PC-9 (cell line): ENCODE measurements at regions not wholly inside any gene's neighbourhood (a gene's known extent, or its start where the extent isn't known, plus 50 kb on each side); places are given as distances from the start of the nearest gene placed in this dataset.

ENCODE experiments used
- BruUV-seq: library from RNA; stranded (reverse); fragments of 400-500 nt; replicated peaks from 2 replicates; lab custom pipeline; 2021; lab: Mats Ljungman, UMichigan
- CTCF ChIA-PET: fragments of 300-600 bp; sonication (Branson Sonifier 250); formaldehyde crosslinking; loops from one replicate; lab custom pipeline; 2022; ENCODE audit warnings: antibody characterized with exemption; lab: Charles Lee
- POLR2A ChIA-PET: fragments of 300-600 bp; sonication (Branson Sonifier 250); formaldehyde crosslinking; loops from one replicate; lab custom pipeline; 2022; ENCODE audit warnings: antibody characterized with exemption; ENCODE audit not compliant: unreplicated experiment; lab: Charles Lee
- DNase-seq, 2 experiments: peaks; one replicate each; pipeline versions ENCODE4 v3.0.0 to v3.0.0-alpha.2; 2015 to 2022; ENCODE audit warnings: mixed read lengths in 1 of 2
- H2AFZ ChIP-seq: fragments of 200-600 bp; sonication (generic); 2 replicates; pipeline ENCODE4 v1.8.1; 2017; ENCODE audit warnings: antibody characterized with exemption
- H3F3A ChIP-seq: fragments of 200-600 bp; sonication (generic); 2 replicates; pipeline ENCODE4 v1.8.1; 2017; ENCODE audit warnings: antibody characterized with exemption, mild to moderate bottlenecking, low read depth; ENCODE audit not compliant: insufficient read depth
- H3K27ac ChIP-seq: fragments of 200-600 bp; sonication (generic); 2 replicates; pipeline ENCODE4 v1.6.1; 2016; ENCODE audit warnings: mixed run types
- H3K27me3 ChIP-seq: fragments of 200-600 bp; sonication (generic); 2 replicates; pipeline ENCODE4 v1.6.1; 2016; ENCODE audit warnings: low read depth, mixed run types; ENCODE audit not compliant: insufficient read depth
- H3K36me3 ChIP-seq: fragments of 200-600 bp; sonication (generic); 2 replicates; pipeline ENCODE4 v1.6.1; 2016; ENCODE audit warnings: low read depth, mixed run types
- H3K4me1 ChIP-seq: fragments of 200-600 bp; sonication (generic); replicated peaks from 2 replicates; pipeline ENCODE4 v1.6.1; 2016; ENCODE audit warnings: mixed run types; ENCODE audit not compliant: insufficient read depth
- H3K4me2 ChIP-seq: fragments of 200-600 bp; sonication (generic); 2 replicates; pipeline ENCODE4 v1.6.1; 2017; ENCODE audit warnings: mixed run types
- H3K4me3 ChIP-seq: fragments of 200-600 bp; sonication (generic); 2 replicates; pipeline ENCODE4 v1.6.1; 2016; ENCODE audit warnings: mixed run types
- H3K79me2 ChIP-seq: fragments of 200-600 bp; sonication (generic); 2 replicates; pipeline ENCODE4 v1.6.1; 2017; ENCODE audit warnings: low read depth, mixed run types
- H3K9me2 ChIP-seq: fragments of 200-600 bp; sonication (generic); 2 replicates; pipeline ENCODE4 v1.8.1; 2017; ENCODE audit warnings: mild to moderate bottlenecking; ENCODE audit not compliant: insufficient read depth
- H3K9me3 ChIP-seq: fragments of 200-600 bp; sonication (generic); 2 replicates; pipeline ENCODE4 v1.8.1; 2016; ENCODE audit warnings: low read depth; ENCODE audit not compliant: insufficient read depth
- H4K20me1 ChIP-seq: fragments of 200-600 bp; sonication (generic); 2 replicates; pipeline ENCODE4 v1.8.1; 2017; ENCODE audit not compliant: insufficient read depth
- EZH2 ChIP-seq: fragments of 200-600 bp; sonication (generic); IDR thresholded peaks from 2 replicates; pipeline ENCODE4 v1.8.0; 2017; ENCODE audit warnings: antibody characterized with exemption, low read depth
- intact Hi-C: fragments of 100-400 bp; cut with micrococcal nuclease; formaldehyde crosslinking; loops from one replicate; pipeline ENCODE4 v1.10.0; 2022; ENCODE audit not compliant: unreplicated experiment
- TF ChIP-seq, protein P1 (sequence below): fragments of 200-600 bp; sonication (generic); conservative IDR thresholded peaks from 2 replicates; pipeline ENCODE4 v1.6.1; 2017; ENCODE audit warnings: mixed run types, antibody characterized with exemption, mild to moderate bottlenecking, moderate library complexity

DNA sequence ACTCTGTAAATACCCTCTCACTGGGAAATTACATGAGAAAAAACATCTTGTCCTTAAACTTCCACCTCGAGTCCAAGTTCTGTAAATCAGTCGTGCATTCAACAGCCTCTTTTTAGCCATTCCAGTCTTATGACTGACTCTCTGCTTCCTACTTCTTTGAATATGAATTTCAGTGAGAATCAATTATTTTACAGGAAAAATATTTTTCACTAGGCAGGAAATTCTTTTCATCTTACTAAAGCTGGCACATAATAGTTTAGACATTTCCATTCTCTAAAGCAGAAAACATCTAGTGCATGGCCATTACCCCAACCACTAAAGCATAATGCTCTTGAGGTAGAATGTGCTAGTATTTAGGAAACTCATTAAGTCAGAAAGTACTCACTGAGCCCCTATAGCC, 565.7 kb upstream of the FAT1 start:
- Histone ChIP-seq H3K36me3 (no peaks in the 10 kb centered on the region), H4K20me1 (no peaks in the 10 kb centered on the region), H2AFZ (no peak overlapping the region), H3K9me3 (no peaks in the 10 kb centered on the region), H3K27ac (no peak overlapping the region), H3F3A (no peaks in the 10 kb centered on the region), H3K4me3 (no peak overlapping the region), H3K4me2 (no peak overlapping the region), H3K4me1 (no peaks in the 10 kb centered on the region), H3K27me3 (no peaks in the 10 kb centered on the region), H3K79me2 (no peaks in the 10 kb centered on the region), H3K9me2 (no peaks in the 10 kb centered on the region)
- ChIA-PET POLR2A (no interaction called here), CTCF (no interaction called here)
- intact Hi-C loops: no loop called here
- DNase-seq: no peak
- no TSS peak for BruUV-seq
- TF ChIP-seq EZH2: no peak
- TF ChIP-seq, protein P1, sequence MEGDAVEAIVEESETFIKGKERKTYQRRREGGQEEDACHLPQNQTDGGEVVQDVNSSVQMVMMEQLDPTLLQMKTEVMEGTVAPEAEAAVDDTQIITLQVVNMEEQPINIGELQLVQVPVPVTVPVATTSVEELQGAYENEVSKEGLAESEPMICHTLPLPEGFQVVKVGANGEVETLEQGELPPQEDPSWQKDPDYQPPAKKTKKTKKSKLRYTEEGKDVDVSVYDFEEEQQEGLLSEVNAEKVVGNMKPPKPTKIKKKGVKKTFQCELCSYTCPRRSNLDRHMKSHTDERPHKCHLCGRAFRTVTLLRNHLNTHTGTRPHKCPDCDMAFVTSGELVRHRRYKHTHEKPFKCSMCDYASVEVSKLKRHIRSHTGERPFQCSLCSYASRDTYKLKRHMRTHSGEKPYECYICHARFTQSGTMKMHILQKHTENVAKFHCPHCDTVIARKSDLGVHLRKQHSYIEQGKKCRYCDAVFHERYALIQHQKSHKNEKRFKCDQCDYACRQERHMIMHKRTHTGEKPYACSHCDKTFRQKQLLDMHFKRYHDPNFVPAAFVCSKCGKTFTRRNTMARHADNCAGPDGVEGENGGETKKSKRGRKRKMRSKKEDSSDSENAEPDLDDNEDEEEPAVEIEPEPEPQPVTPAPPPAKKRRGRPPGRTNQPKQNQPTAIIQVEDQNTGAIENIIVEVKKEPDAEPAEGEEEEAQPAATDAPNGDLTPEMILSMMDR: no peak

DNA sequence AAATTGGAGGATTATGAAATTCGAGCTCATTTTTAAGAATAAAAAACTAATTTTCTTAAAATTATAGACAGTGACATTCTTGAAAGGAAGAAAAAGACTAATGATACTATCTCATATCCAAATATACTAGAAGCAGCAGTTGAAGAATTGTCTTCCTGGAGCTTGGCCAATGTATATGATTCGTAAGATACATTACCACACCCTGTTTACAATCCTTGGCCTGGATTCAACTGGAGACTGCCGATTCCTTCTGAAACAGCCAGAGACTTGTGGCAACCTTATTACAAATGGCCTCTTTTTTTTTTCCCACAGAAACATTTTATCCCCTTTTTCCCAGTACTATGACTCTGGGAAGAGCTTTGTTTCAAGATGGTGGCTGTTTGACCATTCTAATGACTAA, 571.2 kb upstream of the FAT1 start:
- Histone ChIP-seq H3K36me3 (no peaks in the 10 kb centered on the region), H4K20me1 (no peaks in the 10 kb centered on the region), H3K9me3 (no peaks in the 10 kb centered on the region), H2AFZ (no peak overlapping the region), H3F3A (no peaks in the 10 kb centered on the region), H3K27me3 (no peaks in the 10 kb centered on the region), H3K4me1 (no peaks in the 10 kb centered on the region), H3K27ac (no peak overlapping the region), H3K4me2 (no peak overlapping the region), H3K9me2 (no peaks in the 10 kb centered on the region), H3K79me2 (no peaks in the 10 kb centered on the region), H3K4me3 (no peak overlapping the region)
- ChIA-PET POLR2A (no interaction called here), CTCF (no interaction called here)
- intact Hi-C loops: no loop called here
- DNase-seq: no peak
- BruUV-seq: no TSS peak
- TF ChIP-seq, protein P1: no peak
- no peak for TF ChIP-seq EZH2

DNA sequence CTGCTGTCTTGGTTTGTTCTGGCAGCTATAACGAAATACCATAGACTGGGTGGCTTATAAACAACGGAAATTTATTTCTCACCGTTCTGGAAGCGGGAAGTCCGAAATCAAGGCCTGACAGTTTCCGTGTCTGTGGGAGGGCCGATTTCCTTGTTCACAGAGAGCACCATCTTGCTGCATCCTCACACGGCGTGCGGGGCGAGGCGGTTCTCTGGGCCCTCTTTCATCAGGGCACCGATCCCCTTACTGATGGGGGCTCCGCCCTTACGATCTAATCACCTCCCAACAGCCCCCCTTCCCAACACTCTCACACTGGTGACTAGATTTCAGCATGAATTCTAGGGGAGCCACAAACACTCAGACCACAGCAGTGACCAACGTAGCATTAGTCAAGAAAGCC, 578.3 kb upstream of the FAT1 start:
- no TSS peak for BruUV-seq
- Histone ChIP-seq H3K36me3 (no peaks in the 10 kb centered on the region), H3K4me1 (no peaks in the 10 kb centered on the region), H2AFZ (no peak overlapping the region), H3K9me2 (no peaks in the 10 kb centered on the region), H3K4me2 (no peak overlapping the region), H4K20me1 (no peaks in the 10 kb centered on the region), H3K27me3 (no peaks in the 10 kb centered on the region), H3K27ac (no peak overlapping the region), H3K9me3 (no peaks in the 10 kb centered on the region), H3K79me2 (no peaks in the 10 kb centered on the region), H3F3A (no peaks in the 10 kb centered on the region), H3K4me3 (no peak overlapping the region)
- POLR2A ChIA-PET: no interaction called here
- intact Hi-C loops: no loop called here
- TF ChIP-seq, protein P1: no peak
- TF ChIP-seq EZH2: no peak
- CTCF ChIA-PET: no interaction called here
- no peak for DNase-seq
